Pancreas (tissue), 10 donors: ENCODE measurements at regions not wholly inside any gene's neighbourhood (a gene's known extent, or its start where the extent isn't known, plus 50 kb on each side); places are given as distances from the start of the nearest gene placed in this dataset.
"Not testable (repeated sequence)": the region's sequence is repeated elsewhere in the genome, so short reads cannot be mapped to it uniquely, and the experiment has no call there.

Source experiments
- ATAC-seq, 4 donors: fragments of 200-7000 bp; cut with Tn5 transposase; one replicate each; pipeline versions ENCODE4 v1.8.0 to v1.9.1; 2020; ENCODE audit warnings: mild to moderate bottlenecking in 4 of 4, moderate library complexity in 4 of 4
- DNase-seq, 6 donors: peaks; one replicate each; pipeline ENCODE4 v3.0.0-alpha.2; 2020
- FAIRE-seq: peaks from 2 replicates; lab custom pipeline; 2012; peaks lifted over from hg19 to GRCh38; lab: Jason Lieb, UNC
- H3K27ac ChIP-seq, 4 donors: fragments of 200-600 bp; sonication (generic); 1 replicate in 3 of 4; 2 replicates in 1 of 4; pipeline versions ENCODE4 v1.5.0 to v1.8.0; 2020
- H3K27me3 ChIP-seq, 4 donors: fragments of 200-600 bp; one replicate each; pipeline ENCODE4 v1.8.0; 2021
- H3K36me3 ChIP-seq, 3 donors: fragments of 200-600 bp; sonication (generic) in 1 of 3; one replicate each; pipeline versions ENCODE4 v1.5.0 to v1.8.0; 2020 to 2021
- H3K4me1 ChIP-seq, 3 donors: fragments of 200-600 bp; one replicate each; pipeline ENCODE4 v1.8.0; 2021
- H3K4me3 ChIP-seq, 4 donors: fragments of 200-600 bp; sonication (generic) in 2 of 4; one replicate each; pipeline versions ENCODE4 v1.5.0 to v1.8.0; 2020 to 2021
- H3K9me3 ChIP-seq, 4 donors: fragments of 200-600 bp; one replicate each; pipeline ENCODE4 v1.8.0; 2021
- CTCF ChIP-seq, 4 donors: fragments of 200-600 bp; sonication (generic) in 3 of 4; IDR thresholded peaks; one replicate each; pipeline versions ENCODE4 v1.5.0 to v1.8.0; 2021; ENCODE audit warnings: antibody characterized with exemption in 4 of 4
- WGBS, 2 donors: extraction: QIAGEN DNeasy Blood & Tissue Kit; methylation state at CpG; one replicate each; pipeline ENCODE4 v1.1.7; 2013; 5-methylcytosine and 5-hydroxymethylcytosine counted together
- intact Hi-C, 3 donors: fragments of 100-400 bp; cut with DNase I; formaldehyde crosslinking; loops; one replicate each; pipeline versions ENCODE4 v1.11.1 to v1.14.2; 2022
- donor health status: healthy with polysubstance abuse.
- donor health status: DM: no; HTN: no; CAD: no; lungs with moderate emphysema.
- donor health status: DM: no; HTN: no; CAD: no.
- donor health status: control.
- donor health status: control.
- donor health status: Bipolar disorder and iron deficiency.
- donor health status: DM: yes; HTN: yes; CAD: no.
- donor health status: DM: no; HTN: no; CAD: no.
- donor health status: DM: no; HTN: no; CAD: no.
- donor health status: DM: yes; HTN: yes; CAD: no.

GRCh38 chr4:56575820-56576429 is 70.3 kb downstream of the ARL9 start:
- Histone ChIP-seq H3K4me3 (no peak overlapping the region), H3K4me1 (no peaks in the 10 kb centered on the region), H3K9me3 (no peaks in the 10 kb centered on the region), H3K27me3 (no peaks in the 10 kb centered on the region), H3K27ac (no peak overlapping the region), H3K36me3 (no peaks in the 10 kb centered on the region)
- TF ChIP-seq CTCF (IDR thresholded peaks at IDR 0.05), result no peak
- ATAC-seq (peak in 2 of 4 donors; percentile 28 to 65), DNase-seq (no peak), FAIRE-seq (peak; percentile 17)
- 42 to 48% methylated on average over 1 of the region's 1 CpG for WGBS, 2 donors
- intact Hi-C loops, result no loop called here

GRCh38 chr4:56592417-56592816 is 86.8 kb downstream of the ARL9 start:
- H3K4me1 ChIP-seq, H3K27ac ChIP-seq, H3K4me3 ChIP-seq, intact Hi-C loops, H3K36me3 ChIP-seq, DNase-seq, ATAC-seq, H3K9me3 ChIP-seq, H3K27me3 ChIP-seq, FAIRE-seq: not testable (repeated sequence)
- 25 to 31% methylated on average over 27 to 41 of the region's 41 CpGs for WGBS, 2 donors
